ENCODE measurements at regions not wholly inside any gene's neighbourhood (a gene's known extent, or its start where the extent isn't known, plus 50 kb on each side); places are given as distances from the start of the nearest gene placed in this dataset.

GRCh38 chr4:145988628-145989027 lies 50.0 kb upstream of the ZNF827 start:
- no peak for DNase-seq (ENCODE audit: low read depth, low spot score)
- Histone ChIP-seq H3K4me3 (ENCODE audit: low read depth in 2 of 2, low read length in 2 of 2) (no peak overlapping the region), H3K27me3 (ENCODE audit: control insufficient read depth, insufficient read depth, low read length) (no peaks in the 10 kb centered on the region), H3K4me1 (ENCODE audit: control insufficient read depth, insufficient read depth, low read length) (no peaks in the 10 kb centered on the region), H3K36me3 (ENCODE audit: control insufficient read depth, insufficient read depth, low read length) (no peaks in the 10 kb centered on the region), H3K9me3 (ENCODE audit: control insufficient read depth, insufficient read depth, low read depth, low read length) (no peaks in the 10 kb centered on the region), H3K27ac (ENCODE audit: low read length) (no peak overlapping the region)
- intact Hi-C loops (cut with micrococcal nuclease; ENCODE audit: unreplicated experiment) (no loop called here), in situ Hi-C loops (cut with HindIII; ENCODE audit: low pct_unique_long_range_greater_than_20kb, low sequenced_read_pairs) (no loop called here)
- ChIA-PET CTCF (no interaction called here), POLR2A (no interaction called here)
- no TSS peak for BruUV-seq (replicated peaks)
- TF ChIP-seq POLR2AphosphoS5 (IDR thresholded peaks at IDR 0.05; ENCODE audit: low read depth, low read length) = no peak
- no peak for TF ChIP-seq CTCF (IDR thresholded peaks at IDR 0.05)
- TF ChIP-seq SIN3A (IDR thresholded peaks at IDR 0.05; ENCODE audit: borderline replicate concordance, insufficient read depth, low read depth, low read length) = no peak
- no peak for TF ChIP-seq REST (IDR thresholded peaks at IDR 0.05; ENCODE audit: insufficient read depth in 1 of 2, low read depth in 2 of 2, low read length in 1 of 2)
- no peak for TF ChIP-seq TCF7L2 (IDR thresholded peaks at IDR 0.05; ENCODE audit: low read depth, low read length)
- ATAC-seq = no peak
